ENCODE measurements at regions not wholly inside any gene's neighbourhood (a gene's known extent, or its start where the extent isn't known, plus 50 kb on each side); places are given as distances from the start of the nearest gene placed in this dataset.

DNA sequence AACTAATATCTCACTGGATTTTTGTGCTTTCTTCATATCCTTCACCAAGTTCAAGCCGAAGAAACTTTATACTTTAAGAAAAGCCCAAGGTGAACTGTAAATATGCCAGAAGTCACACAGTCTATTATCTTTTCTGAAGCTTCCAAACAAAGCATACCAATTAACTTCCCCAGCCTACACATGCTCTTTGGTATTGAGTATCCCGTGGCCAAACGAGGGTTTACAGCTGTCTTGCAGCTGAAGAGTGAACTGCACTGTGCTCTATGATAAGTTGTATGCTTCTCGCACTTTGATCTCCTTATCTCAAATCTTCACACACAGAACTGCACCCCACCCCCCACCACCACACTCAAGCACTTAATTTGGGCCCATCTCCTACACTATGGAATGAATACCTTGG lies 215.6 kb upstream of the VEPH1 start:
- DNase-seq (ENCODE audit: low read depth): no peak

DNA sequence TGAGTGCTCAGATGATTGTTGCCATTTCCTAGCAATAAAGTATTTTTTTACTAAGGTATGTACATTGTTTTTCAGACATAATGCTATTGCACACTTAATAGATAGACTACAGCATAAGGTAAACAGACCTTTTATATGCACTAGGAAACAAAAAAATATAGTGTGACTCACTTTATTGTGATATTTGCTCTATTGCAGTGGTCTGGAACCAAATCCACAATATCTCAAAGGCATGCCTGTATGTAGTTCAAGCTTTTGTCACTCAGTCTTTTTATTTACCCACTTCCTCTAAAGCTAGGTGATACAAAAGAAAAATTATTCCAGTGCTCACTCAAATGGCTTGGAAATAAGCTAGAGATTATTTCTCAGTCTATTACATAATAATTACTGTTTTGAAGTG lies 209.9 kb upstream of the VEPH1 start:
- no peak for DNase-seq (ENCODE audit: low read depth)

DNA sequence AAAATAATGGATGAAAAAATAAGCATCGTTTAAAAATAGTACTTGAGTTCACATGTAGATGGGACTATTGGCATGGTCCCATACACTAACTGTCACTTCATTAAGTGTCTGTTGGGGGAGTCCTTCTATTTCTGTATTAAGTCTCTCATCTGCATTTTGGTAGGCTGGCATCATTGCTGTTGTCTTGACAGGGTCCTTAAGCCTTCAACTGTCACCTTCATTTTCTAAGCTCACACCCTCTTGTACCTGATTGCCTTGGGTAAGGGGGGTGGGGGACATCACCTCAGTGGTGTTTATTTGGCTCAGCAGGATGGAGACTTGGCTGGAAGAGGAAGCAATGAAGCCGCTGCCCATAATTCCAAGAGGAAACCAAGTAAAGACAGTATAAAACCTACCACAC lies 202.0 kb upstream of the VEPH1 start:
- DNase-seq (ENCODE audit: low read depth): no peak

GRCh38 chr3:157700405-157700804 lies 197.2 kb upstream of the VEPH1 start:
- no peak for DNase-seq (ENCODE audit: low read depth)

- DNase-seq (ENCODE audit: low read depth): no peak
These were observed 192.4 kb upstream of the VEPH1 start for GRCh38 chr3:157695586-157695985.

DNA sequence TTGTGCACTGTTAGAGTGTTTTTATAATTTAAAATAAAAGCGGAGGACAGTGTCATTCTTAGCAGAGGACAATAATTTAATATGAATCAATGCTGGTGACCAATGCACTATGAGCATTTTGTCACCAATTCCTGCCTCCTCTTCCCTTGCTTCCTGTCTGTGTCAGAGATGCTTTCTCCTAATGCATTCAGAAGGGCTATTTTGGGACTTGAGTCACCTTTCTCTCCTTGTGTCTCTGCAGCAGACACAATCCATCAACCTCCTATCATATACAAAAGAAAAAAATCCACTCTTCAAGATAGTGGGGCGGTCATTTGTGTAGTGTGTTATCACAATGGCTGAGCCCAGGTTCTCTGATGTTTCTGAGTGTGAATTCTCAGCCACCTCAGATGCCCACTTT lies 191.9 kb upstream of the VEPH1 start:
- no peak for DNase-seq (ENCODE audit: low read depth)

- no peak for DNase-seq (ENCODE audit: low read depth)
These were observed 190.5 kb upstream of the VEPH1 start for GRCh38 chr3:157693762-157694161.

- no peak for DNase-seq (ENCODE audit: low read depth)
These were observed 189.3 kb upstream of the VEPH1 start for GRCh38 chr3:157692468-157692867.

GRCh38 chr3:157683668-157684067 lies 180.5 kb upstream of the VEPH1 start:
- no peak for DNase-seq (ENCODE audit: low read depth)

DNA sequence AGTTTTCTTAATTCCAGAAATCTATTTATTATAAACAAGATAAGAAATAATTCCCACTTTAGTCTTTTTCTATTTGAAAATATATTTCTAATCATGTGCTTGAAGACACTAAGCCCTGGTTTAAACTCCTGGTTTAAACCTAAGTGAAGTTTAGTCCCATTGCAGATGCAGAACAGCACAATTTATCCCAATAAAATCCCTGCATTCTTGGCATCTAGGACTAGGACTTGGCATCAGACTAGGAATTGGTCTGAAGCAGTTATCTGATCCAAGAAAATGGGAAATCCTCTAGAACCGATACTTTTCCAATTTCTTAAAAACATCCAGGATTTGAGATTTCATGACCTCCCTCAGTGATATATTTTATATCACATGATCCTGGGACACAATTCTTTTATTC lies 168.8 kb upstream of the VEPH1 start:
- DNase-seq (ENCODE audit: low read depth): no peak

DNA sequence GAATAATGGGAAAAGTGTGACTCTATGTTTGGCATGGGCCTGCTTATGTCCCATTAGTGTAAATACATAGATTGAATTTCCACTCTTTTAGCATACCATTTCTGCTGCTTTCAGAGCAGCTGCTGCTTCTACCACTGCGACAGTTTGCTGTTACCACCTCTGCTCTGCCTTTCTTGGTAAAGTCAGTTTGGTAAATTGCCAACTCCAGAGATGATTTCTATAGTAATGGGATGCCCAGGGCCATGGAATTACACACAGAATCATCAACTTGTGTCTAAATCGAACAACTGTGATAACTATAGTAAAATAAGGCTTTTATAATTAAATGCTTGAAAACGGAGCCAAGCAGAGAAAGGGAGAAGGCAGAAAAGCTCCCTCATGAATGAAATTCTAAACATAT lies 168.4 kb upstream of the VEPH1 start:
- DNase-seq (ENCODE audit: low read depth): no peak

DNA sequence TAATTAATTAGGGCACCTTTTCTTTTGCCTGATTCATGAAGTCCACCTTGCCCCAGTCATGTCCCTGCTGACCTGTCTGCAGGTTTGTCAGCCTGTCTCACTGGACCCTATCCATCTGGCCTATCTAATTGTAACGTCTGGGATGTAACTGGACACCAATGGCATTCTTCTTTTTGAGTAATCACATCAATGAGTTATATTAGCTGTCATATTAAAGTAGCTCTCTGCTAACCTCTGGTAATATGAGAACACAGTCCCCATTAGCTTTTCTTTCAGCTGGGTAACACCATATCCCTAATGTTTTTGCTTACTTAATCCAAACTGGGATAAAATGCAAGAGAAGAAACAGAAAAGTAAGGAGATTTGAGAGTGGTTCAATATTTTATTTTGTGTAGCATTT lies 166.2 kb upstream of the VEPH1 start:
- no peak for DNase-seq (ENCODE audit: low read depth)

GRCh38 chr3:157667493-157667892 lies 164.3 kb upstream of the VEPH1 start:
- DNase-seq (ENCODE audit: low read depth): no peak

- no peak for DNase-seq (ENCODE audit: low read depth)
These were observed 159.0 kb upstream of the VEPH1 start for GRCh38 chr3:157662171-157662570.

- no peak for DNase-seq (ENCODE audit: low read depth)
These were observed 157.6 kb upstream of the VEPH1 start for GRCh38 chr3:157660847-157661246.

GRCh38 chr3:157652366-157652765 lies 149.2 kb upstream of the VEPH1 start:
- no peak for DNase-seq (ENCODE audit: low read depth)

DNA sequence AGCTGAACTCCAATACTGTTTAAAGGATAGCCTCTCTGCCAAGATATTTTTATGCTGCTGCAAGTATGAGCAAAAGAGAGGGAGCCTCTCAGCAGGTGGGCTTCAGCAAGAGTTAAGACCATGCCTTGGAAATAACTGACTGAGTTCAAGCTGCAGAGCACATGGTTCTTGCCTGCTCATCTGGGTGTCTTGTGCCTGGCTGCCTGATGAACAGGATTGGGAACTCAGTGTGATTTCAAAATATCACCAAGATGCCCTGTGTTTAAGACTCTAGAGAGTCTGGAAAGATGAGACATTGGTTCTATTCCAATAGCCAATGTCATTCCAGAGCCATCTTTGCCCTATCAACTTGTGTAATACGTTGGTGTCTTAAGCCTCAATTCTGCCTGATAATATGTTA lies 147.5 kb upstream of the VEPH1 start:
- DNase-seq (ENCODE audit: low read depth): no peak

- no peak for DNase-seq (ENCODE audit: low read depth)
These were observed 147.0 kb upstream of the VEPH1 start for GRCh38 chr3:157650172-157650571.

GRCh38 chr3:157649511-157649910 lies 146.3 kb upstream of the VEPH1 start:
- no peak for DNase-seq (ENCODE audit: low read depth)

DNA sequence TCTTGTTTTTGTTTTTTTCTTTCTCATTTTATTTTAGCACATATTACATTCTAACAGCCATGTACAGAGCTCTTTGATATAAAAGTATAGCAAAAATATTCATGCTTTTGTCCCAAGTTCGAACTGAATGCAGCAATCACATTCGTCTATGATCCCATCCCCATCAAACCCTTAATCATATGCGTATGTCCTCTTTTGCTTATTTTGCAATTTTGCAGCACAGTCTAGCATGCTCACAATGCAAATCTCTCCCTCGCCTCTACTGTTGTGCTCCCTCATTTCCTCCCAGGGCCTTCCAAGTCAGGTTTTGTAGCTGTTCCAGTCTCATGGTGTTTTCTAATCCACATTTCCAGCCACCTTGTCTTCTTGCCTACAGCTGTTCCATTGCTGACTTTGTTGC lies 144.6 kb upstream of the VEPH1 start:
- DNase-seq (ENCODE audit: low read depth): no peak

DNA sequence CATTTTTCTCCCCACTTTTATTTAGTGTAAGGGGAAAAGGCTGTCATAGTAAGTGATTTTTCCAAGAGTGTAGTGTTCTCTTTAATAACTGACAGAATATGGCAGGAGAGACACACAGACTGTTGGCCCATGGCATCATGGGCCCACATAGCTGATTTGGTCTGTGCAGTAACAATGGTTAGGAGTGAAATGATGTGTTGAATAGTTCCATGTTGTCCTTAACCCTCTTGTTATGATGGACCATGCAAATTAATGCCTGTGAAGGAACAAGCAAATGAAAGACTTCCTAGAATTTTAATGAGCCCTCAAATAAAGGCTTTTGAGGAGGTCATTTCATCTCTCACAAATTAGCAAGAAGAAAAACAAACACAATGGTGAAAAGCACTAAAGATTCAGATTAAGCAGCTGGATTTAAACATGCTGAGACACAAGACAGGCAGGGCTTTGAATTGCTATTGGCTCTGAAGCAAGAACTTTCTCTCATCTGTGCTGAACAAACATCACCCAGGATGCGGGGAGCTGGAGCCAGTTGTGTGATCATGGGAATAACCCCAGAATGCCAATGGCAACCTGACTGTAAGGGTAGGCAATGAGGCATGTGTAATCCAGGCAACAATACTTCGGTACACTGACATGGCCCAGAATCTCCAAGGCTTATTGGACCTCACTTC lies 136.7 kb upstream of the VEPH1 start:
- no peak for DNase-seq (ENCODE audit: low read depth)

- DNase-seq (ENCODE audit: low read depth): no peak
These were observed 134.7 kb upstream of the VEPH1 start for GRCh38 chr3:157637866-157638265.

GRCh38 chr3:157633241-157633640 lies 130.0 kb upstream of the VEPH1 start:
- DNase-seq (ENCODE audit: low read depth): no peak

GRCh38 chr3:157632075-157632474 lies 128.9 kb upstream of the VEPH1 start:
- no peak for DNase-seq (ENCODE audit: low read depth)

GRCh38 chr3:157631478-157631877 lies 128.3 kb upstream of the VEPH1 start:
- no peak for DNase-seq (ENCODE audit: low read depth)
